Keratinocyte (primary cell): ENCODE measurements at regions not wholly inside any gene's neighbourhood (a gene's known extent, or its start where the extent isn't known, plus 50 kb on each side); places are given as distances from the start of the nearest gene placed in this dataset.

ENCODE experiments used
- DNase-seq: peaks from one replicate; pipeline ENCODE4 v3.0.0-alpha.2; 2011; ENCODE audit warnings: low read depth, missing footprints, low spot score
- FAIRE-seq: peaks from 2 replicates; lab custom pipeline; 2011; peaks lifted over from hg19 to GRCh38; lab: Jason Lieb, UNC
- H2AFZ ChIP-seq: 2 replicates; pipeline ENCODE4 v1.6.0; 2012; ENCODE audit warnings: low read length, control low read depth, inconsistent platforms; ENCODE audit not compliant: control insufficient read depth
- H3K27ac ChIP-seq: 2 replicates; pipeline ENCODE4 v1.5.1; 2011; ENCODE audit warnings: low read length; ENCODE audit not compliant: control insufficient read depth, insufficient read depth
- H3K27me3 ChIP-seq: 3 replicates; pipeline ENCODE4 v1.6.0; 2011; ENCODE audit warnings: low read length; ENCODE audit not compliant: control insufficient read depth, insufficient read depth; ENCODE audit errors: extremely low read depth
- H3K36me3 ChIP-seq, 2 experiments: 2 replicates in 1 of 2; 3 replicates in 1 of 2; pipeline ENCODE4 v1.5.1; 2011; ENCODE audit warnings: low read length in 2 of 2, mild to moderate bottlenecking in 1 of 2; ENCODE audit not compliant: control insufficient read depth in 2 of 2, insufficient read depth in 2 of 2; ENCODE audit errors: extremely low read depth in 1 of 2
- H3K4me1 ChIP-seq: 3 replicates; pipeline ENCODE4 v1.5.1; 2011; ENCODE audit warnings: low read length; ENCODE audit not compliant: control insufficient read depth, insufficient read depth; ENCODE audit errors: extremely low read depth
- H3K4me2 ChIP-seq: 3 replicates; pipeline ENCODE4 v1.6.0; 2011; ENCODE audit warnings: low read depth, low read length; ENCODE audit not compliant: control insufficient read depth, insufficient read depth; ENCODE audit errors: extremely low read depth
- H3K4me3 ChIP-seq, 3 experiments: fragments of 200-600 bp in 1 of 3; sonication (generic) in 1 of 3; 2 replicates in 2 of 3; 3 replicates in 1 of 3; pipeline ENCODE4 v1.5.1; 2011 to 2016; ENCODE audit warnings: low read length in 3 of 3, mild to moderate bottlenecking in 3 of 3, control low read depth in 2 of 3, inconsistent platforms in 1 of 3, low read depth in 1 of 3, mixed read lengths in 1 of 3, mixed run types in 1 of 3, moderate library complexity in 1 of 3; ENCODE audit not compliant: control insufficient read depth in 2 of 3, insufficient read depth in 2 of 3; ENCODE audit errors: extremely low read depth in 1 of 3
- H3K79me2 ChIP-seq: 2 replicates; pipeline ENCODE4 v1.6.0; 2012; ENCODE audit warnings: low read length; ENCODE audit not compliant: control insufficient read depth, insufficient read depth
- H3K9ac ChIP-seq: 3 replicates; pipeline ENCODE4 v1.6.0; 2011; ENCODE audit warnings: low read length; ENCODE audit not compliant: control insufficient read depth, insufficient read depth; ENCODE audit errors: extremely low read depth
- H3K9me1 ChIP-seq: 3 replicates; pipeline ENCODE4 v1.6.0; 2011; ENCODE audit warnings: low read length; ENCODE audit not compliant: control insufficient read depth, insufficient read depth; ENCODE audit errors: extremely low read depth
- H3K9me3 ChIP-seq: 2 replicates; pipeline ENCODE4 v1.5.1; 2012; ENCODE audit warnings: low read depth, low read length; ENCODE audit not compliant: control insufficient read depth
- H4K20me1 ChIP-seq: 3 replicates; pipeline ENCODE4 v1.6.0; 2011; ENCODE audit warnings: low read length; ENCODE audit not compliant: control insufficient read depth, insufficient read depth; ENCODE audit errors: extremely low read depth
- EZH2 ChIP-seq: IDR thresholded peaks from one replicate; pipeline ENCODE4 v1.6.1; 2012; ENCODE audit warnings: inconsistent platforms, mild to moderate bottlenecking, low read length, moderate library complexity
- dilution Hi-C: fragments of 300-500 bp; cut with MboI; formaldehyde crosslinking; loops from one replicate; pipeline ENCODE4 v1.7.0; 2020; ENCODE audit warnings: low sequenced_read_pairs; ENCODE audit not compliant: extremely low pct_ligation_motif_present
- TF ChIP-seq, protein P1 (sequence below), 3 experiments: IDR thresholded peaks in 1 of 3; conservative IDR thresholded peaks in 1 of 3; optimal IDR thresholded peaks in 1 of 3; 2 replicates in 2 of 3; 3 replicates in 1 of 3; pipeline versions ENCODE3 to v1.5.1; 2011; ENCODE audit warnings: low read length in 3 of 3, mild to moderate bottlenecking in 3 of 3, moderate library complexity in 2 of 3, control low read depth in 1 of 3, inconsistent platforms in 1 of 3; ENCODE audit not compliant: insufficient read depth in 2 of 3; ENCODE audit errors: extremely low read depth in 1 of 3

DNA sequence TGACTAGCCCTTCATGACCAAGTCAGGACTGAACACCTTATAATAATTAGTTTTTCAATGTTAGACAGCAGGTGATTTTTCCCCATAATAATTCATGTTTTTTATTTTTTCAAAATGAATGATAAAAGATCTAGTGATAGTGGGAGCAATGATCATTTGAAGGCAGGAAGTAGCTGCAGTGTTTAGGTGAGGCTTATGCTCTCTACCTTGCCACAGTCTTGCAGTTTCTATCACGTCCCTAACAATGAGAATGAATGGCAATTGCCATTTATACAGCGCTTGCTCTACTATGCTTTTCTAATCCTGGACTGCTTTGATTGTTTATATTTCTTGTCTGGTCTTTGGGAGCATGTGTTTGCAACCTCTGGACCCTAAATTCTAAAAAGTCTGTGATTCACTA, 367.8 kb upstream of the RIOK2 start:
- no peak overlapping the region for H3K27ac ChIP-seq
- no peaks in the 10 kb centered on the region for H3K27me3 ChIP-seq
- H3K9me3 ChIP-seq: peaks cover 3% of the 10 kb centered on the region
- dilution Hi-C loops: no loop called here
- DNase-seq: no peak
- no peak overlapping the region for H2AFZ ChIP-seq
- H3K36me3 ChIP-seq: no peaks in the 10 kb centered on the region
- TF ChIP-seq, protein P1, sequence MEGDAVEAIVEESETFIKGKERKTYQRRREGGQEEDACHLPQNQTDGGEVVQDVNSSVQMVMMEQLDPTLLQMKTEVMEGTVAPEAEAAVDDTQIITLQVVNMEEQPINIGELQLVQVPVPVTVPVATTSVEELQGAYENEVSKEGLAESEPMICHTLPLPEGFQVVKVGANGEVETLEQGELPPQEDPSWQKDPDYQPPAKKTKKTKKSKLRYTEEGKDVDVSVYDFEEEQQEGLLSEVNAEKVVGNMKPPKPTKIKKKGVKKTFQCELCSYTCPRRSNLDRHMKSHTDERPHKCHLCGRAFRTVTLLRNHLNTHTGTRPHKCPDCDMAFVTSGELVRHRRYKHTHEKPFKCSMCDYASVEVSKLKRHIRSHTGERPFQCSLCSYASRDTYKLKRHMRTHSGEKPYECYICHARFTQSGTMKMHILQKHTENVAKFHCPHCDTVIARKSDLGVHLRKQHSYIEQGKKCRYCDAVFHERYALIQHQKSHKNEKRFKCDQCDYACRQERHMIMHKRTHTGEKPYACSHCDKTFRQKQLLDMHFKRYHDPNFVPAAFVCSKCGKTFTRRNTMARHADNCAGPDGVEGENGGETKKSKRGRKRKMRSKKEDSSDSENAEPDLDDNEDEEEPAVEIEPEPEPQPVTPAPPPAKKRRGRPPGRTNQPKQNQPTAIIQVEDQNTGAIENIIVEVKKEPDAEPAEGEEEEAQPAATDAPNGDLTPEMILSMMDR (optimal IDR thresholded peaks at IDR 0.05 in 1 of 3, IDR thresholded peaks at IDR 0.05 in 1 of 3, conservative IDR thresholded peaks at IDR 0.05 in 1 of 3; ENCODE audit: extremely low read depth in 1 of 3, insufficient read depth in 2 of 3, low read length in 3 of 3): no peak
- no peak for FAIRE-seq
- no peaks in the 10 kb centered on the region for H3K79me2 ChIP-seq
- no peak overlapping the region for H3K4me2 ChIP-seq
- H3K4me1 ChIP-seq: peaks cover 26% of the 10 kb centered on the region
- no peak overlapping the region for H3K9ac ChIP-seq
- no peaks in the 10 kb centered on the region for H4K20me1 ChIP-seq
- H3K4me3 ChIP-seq: no peak overlapping the region
- H3K9me1 ChIP-seq: no peaks in the 10 kb centered on the region

DNA sequence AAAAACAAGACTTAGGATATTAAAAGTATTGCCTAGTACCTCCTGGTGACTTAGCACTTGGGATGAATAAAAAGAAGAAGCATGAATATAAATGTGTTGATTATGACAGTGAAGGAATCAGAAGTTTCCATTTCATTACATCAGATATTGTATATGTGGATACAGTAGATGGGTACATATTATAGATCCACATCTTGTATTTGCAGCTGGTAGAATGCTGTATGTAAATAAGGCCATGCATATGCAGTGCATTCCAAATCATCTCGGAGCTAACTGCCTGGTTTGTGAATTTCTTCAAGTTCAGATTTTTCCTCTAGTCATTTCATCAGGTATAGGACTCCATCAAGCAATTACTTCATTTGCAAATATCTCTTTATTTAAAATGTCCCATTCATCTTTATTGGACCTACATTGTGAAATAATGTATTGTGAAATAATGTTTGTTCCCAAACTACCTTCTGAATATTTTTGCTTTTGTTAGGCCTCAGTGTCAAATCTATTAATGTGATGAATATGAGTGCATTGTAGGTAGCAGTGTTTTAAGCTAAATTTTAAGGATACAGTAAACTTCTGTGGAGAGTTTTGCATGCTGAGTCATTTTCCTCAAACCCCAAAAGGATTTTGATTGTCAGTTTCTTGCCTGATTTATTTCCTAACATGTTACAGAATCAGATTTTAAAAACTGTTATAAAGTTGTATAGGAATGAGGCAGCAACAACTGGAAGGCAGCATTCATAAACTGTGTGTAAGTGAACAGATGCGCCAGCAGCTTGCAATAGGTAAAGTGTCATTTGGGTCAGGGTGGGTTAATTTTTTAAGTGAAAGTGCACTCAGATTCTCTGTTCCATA, 370.8 kb upstream of the RIOK2 start:
- no peaks in the 10 kb centered on the region for H3K79me2 ChIP-seq
- no peak overlapping the region for H3K27ac ChIP-seq
- no peaks in the 10 kb centered on the region for H3K9me1 ChIP-seq
- dilution Hi-C loops: no loop called here
- no peaks in the 10 kb centered on the region for H3K27me3 ChIP-seq
- H3K4me1 ChIP-seq: peaks cover 20% of the 10 kb centered on the region
- no peak overlapping the region for H3K9ac ChIP-seq
- no peak overlapping the region for H3K4me3 ChIP-seq
- H4K20me1 ChIP-seq: no peaks in the 10 kb centered on the region
- no peaks in the 10 kb centered on the region for H3K9me3 ChIP-seq
- no peak for DNase-seq
- H3K36me3 ChIP-seq: no peaks in the 10 kb centered on the region
- H3K4me2 ChIP-seq: no peak overlapping the region
- TF ChIP-seq, protein P1 (optimal IDR thresholded peaks at IDR 0.05 in 1 of 3, IDR thresholded peaks at IDR 0.05 in 1 of 3, conservative IDR thresholded peaks at IDR 0.05 in 1 of 3; ENCODE audit: extremely low read depth in 1 of 3, insufficient read depth in 2 of 3, low read length in 3 of 3): no peak
- no peak for TF ChIP-seq EZH2
- no peak overlapping the region for H2AFZ ChIP-seq
- FAIRE-seq: peak; percentile 29
